Endodermal cell (in vitro differentiated cells): ENCODE measurements at regions not wholly inside any gene's neighbourhood (a gene's known extent, or its start where the extent isn't known, plus 50 kb on each side); places are given as distances from the start of the nearest gene placed in this dataset.

ENCODE experiments used
- DNase-seq: peaks from one replicate; pipeline ENCODE4 v3.0.0-alpha.2; 2017
- H3K27ac ChIP-seq: 2 replicates; pipeline ENCODE4 v1.5.1; 2013; ENCODE audit warnings: mild to moderate bottlenecking, low read depth, low read length, moderate library complexity
- H3K27me3 ChIP-seq: 2 replicates; pipeline ENCODE4 v1.6.1; 2013; ENCODE audit warnings: mild to moderate bottlenecking, low read length, moderate library complexity; ENCODE audit not compliant: insufficient read depth, control insufficient read depth, poor library complexity, severe bottlenecking
- H3K36me3 ChIP-seq: 2 replicates; pipeline ENCODE4 v1.7.0; 2013; ENCODE audit warnings: mild to moderate bottlenecking, low read length, moderate library complexity; ENCODE audit not compliant: control insufficient read depth, insufficient read depth
- H3K4me1 ChIP-seq: one replicate; pipeline ENCODE4 v1.7.0; 2013; ENCODE audit warnings: low read length; ENCODE audit not compliant: control insufficient read depth, insufficient read depth
- H3K4me3 ChIP-seq: 2 replicates; pipeline ENCODE4 v1.5.1; 2013; ENCODE audit warnings: mild to moderate bottlenecking, low read length, moderate library complexity
- H3K9ac ChIP-seq: 2 replicates; pipeline ENCODE4 v1.6.1; 2013; ENCODE audit warnings: mild to moderate bottlenecking, low read length, moderate library complexity; ENCODE audit not compliant: poor library complexity, severe bottlenecking; ENCODE audit errors: extremely low read depth
- H3K9me3 ChIP-seq: 2 replicates; pipeline ENCODE4 v1.6.1; 2013; ENCODE audit warnings: mild to moderate bottlenecking, low read length, moderate library complexity; ENCODE audit not compliant: control insufficient read depth
- H3K27ac Mint-ChIP-seq: 2 replicates; pipeline ENCODE4 v1.8.0; 2020; ENCODE audit warnings: mixed read lengths
- H3K27me3 Mint-ChIP-seq: 2 replicates; pipeline ENCODE4 v1.8.0; 2021; ENCODE audit warnings: mild to moderate bottlenecking, mixed read lengths; ENCODE audit not compliant: insufficient read depth
- H3K36me3 Mint-ChIP-seq: 2 replicates; pipeline ENCODE4 v1.8.0; 2020; ENCODE audit warnings: low read depth, mixed read lengths
- H3K4me1 Mint-ChIP-seq: 2 replicates; pipeline ENCODE4 v1.8.0; 2020; ENCODE audit warnings: mixed read lengths
- H3K4me3 Mint-ChIP-seq: 2 replicates; pipeline ENCODE4 v1.8.0; 2020; ENCODE audit warnings: mild to moderate bottlenecking, moderate library complexity, mixed read lengths
- H3K9me3 Mint-ChIP-seq: 2 replicates; pipeline ENCODE4 v1.8.0; 2020; ENCODE audit warnings: mild to moderate bottlenecking, mixed read lengths
- WGBS, 2 experiments: methylation state at CpG; one replicate each; pipeline versions ENCODE4 v1.1.5 to v1.1.7; 2013; ENCODE audit warnings: missing lambda C conversion rate in 2 of 2, mixed read lengths in 1 of 2; ENCODE audit not compliant: insufficient coverage in 1 of 2, insufficient read length in 1 of 2; 5-methylcytosine and 5-hydroxymethylcytosine counted together
- TF ChIP-seq, protein P1 (sequence below): fragments of 200-600 bp; sonication (generic); conservative IDR thresholded peaks from 2 replicates; pipeline ENCODE4 v1.5.0; 2021; ENCODE audit warnings: antibody characterized with exemption, mild to moderate bottlenecking

DNA sequence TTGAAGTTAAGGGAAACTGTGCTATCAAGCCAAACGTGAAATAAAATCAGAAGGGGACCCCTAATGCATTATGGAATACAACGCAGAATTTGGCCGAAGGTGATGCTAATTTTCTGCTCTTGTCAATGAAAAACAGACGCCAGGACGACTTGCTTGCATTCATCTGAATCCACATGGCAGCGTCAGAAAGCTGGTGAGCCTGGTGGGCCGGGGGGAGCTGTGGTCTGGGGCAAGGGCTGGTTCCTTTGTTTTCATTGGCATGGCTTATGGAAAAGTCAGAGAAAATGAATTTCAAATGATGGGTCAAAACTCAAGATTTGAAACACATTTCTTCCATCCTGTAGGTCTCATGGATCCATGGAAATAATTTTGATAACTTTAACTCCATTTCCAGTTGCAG, 86.4 kb upstream of the RUNX1 start:
- TF ChIP-seq, protein P1, sequence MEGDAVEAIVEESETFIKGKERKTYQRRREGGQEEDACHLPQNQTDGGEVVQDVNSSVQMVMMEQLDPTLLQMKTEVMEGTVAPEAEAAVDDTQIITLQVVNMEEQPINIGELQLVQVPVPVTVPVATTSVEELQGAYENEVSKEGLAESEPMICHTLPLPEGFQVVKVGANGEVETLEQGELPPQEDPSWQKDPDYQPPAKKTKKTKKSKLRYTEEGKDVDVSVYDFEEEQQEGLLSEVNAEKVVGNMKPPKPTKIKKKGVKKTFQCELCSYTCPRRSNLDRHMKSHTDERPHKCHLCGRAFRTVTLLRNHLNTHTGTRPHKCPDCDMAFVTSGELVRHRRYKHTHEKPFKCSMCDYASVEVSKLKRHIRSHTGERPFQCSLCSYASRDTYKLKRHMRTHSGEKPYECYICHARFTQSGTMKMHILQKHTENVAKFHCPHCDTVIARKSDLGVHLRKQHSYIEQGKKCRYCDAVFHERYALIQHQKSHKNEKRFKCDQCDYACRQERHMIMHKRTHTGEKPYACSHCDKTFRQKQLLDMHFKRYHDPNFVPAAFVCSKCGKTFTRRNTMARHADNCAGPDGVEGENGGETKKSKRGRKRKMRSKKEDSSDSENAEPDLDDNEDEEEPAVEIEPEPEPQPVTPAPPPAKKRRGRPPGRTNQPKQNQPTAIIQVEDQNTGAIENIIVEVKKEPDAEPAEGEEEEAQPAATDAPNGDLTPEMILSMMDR: no peak
- DNase-seq: no peak
- no peak overlapping the region for H3K4me3 Mint-ChIP-seq
- H3K36me3 Mint-ChIP-seq: no peaks in the 10 kb centered on the region
- Histone ChIP-seq H3K4me3 (no peak overlapping the region), H3K9me3 (no peaks in the 10 kb centered on the region), H3K27me3 (no peaks in the 10 kb centered on the region), H3K4me1 (peaks cover 3% of the 10 kb centered on the region), H3K27ac (no peak overlapping the region), H3K9ac (no peak overlapping the region), H3K36me3 (no peaks in the 10 kb centered on the region)
- 82 to 86% methylated on average over 5 to 7 of the region's 7 CpGs for WGBS, 2 experiments
- no peaks in the 10 kb centered on the region for H3K9me3 Mint-ChIP-seq
- H3K27me3 Mint-ChIP-seq: no peaks in the 10 kb centered on the region
- peaks cover 5% of the 10 kb centered on the region for H3K4me1 Mint-ChIP-seq
- no peak overlapping the region for H3K27ac Mint-ChIP-seq

DNA sequence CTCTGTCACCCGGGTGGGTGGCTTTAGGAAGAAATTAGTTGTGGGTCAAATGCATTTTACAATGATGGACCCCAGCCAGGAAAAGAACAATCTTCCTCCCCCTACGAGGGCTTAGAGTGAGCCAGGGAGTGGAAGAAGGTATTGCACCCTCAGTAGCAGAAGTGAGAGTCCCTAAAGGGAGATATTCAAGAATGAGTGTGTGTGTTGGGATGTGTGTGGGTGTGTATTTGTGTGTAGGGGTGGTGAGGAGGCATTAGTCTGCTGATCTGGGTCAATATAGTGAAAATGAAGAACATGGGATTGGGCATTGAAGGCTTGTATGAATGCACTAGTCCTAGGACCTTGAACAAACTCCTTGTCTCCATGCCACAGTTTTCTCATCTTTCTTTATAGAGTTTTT, 85.2 kb upstream of the RUNX1 start:
- Mint-ChIP-seq H3K4me3 (no peak overlapping the region), H3K27ac (no peak overlapping the region), H3K9me3 (no peaks in the 10 kb centered on the region), H3K4me1 (peaks cover 5% of the 10 kb centered on the region), H3K36me3 (no peaks in the 10 kb centered on the region), H3K27me3 (no peaks in the 10 kb centered on the region)
- no peak overlapping the region for H3K4me3 ChIP-seq
- H3K4me1 ChIP-seq: peaks cover 3% of the 10 kb centered on the region
- WGBS, 2 experiments: 94% methylated on average over 2 of the region's 2 CpGs; no CpG with 5 or more reads in 1 of the 2 experiments
- no peaks in the 10 kb centered on the region for H3K27me3 ChIP-seq
- TF ChIP-seq, protein P1: no peak
- no peak overlapping the region for H3K27ac ChIP-seq
- no peak for DNase-seq
- no peak overlapping the region for H3K9ac ChIP-seq
- H3K36me3 ChIP-seq: no peaks in the 10 kb centered on the region
- H3K9me3 ChIP-seq: peaks cover 3% of the 10 kb centered on the region

DNA sequence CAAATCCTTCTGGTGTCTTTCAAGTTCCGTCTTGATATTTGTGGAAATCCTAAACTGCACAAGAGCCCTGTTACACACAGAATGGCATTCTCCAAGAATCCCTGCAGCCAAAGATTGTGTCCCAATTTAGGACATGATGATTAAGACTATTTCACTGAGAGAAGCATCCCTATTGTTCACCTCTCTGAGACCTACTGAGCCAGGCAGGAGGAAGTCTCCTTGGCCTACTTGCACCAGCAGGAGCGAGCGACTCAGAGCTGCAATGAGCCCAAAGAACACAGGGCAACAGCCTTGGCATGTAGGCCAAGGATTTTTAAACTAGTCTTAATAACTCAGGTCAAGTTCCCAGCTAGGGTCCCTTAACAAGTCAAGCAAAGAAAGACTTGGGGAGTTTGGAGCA, 79.4 kb upstream of the RUNX1 start:
- Mint-ChIP-seq H3K4me1 (no peaks in the 10 kb centered on the region), H3K36me3 (no peaks in the 10 kb centered on the region), H3K27me3 (peaks cover 2% of the 10 kb centered on the region), H3K27ac (no peak overlapping the region), H3K4me3 (no peak overlapping the region), H3K9me3 (peaks cover 12% of the 10 kb centered on the region)
- Histone ChIP-seq H3K27me3 (no peaks in the 10 kb centered on the region), H3K9me3 (peaks cover 11% of the 10 kb centered on the region), H3K27ac (no peak overlapping the region), H3K4me1 (no peaks in the 10 kb centered on the region), H3K36me3 (no peaks in the 10 kb centered on the region), H3K9ac (no peak overlapping the region), H3K4me3 (no peak overlapping the region)
- no peak for DNase-seq
- 90 to 96% methylated on average over 3 of the region's 3 CpGs for WGBS, 2 experiments
- TF ChIP-seq, protein P1: no peak
